ENCODE measurements at regions not wholly inside any gene's neighbourhood (a gene's known extent, or its start where the extent isn't known, plus 50 kb on each side); places are given as distances from the start of the nearest gene placed in this dataset.
"Not testable (repeated sequence)": the region's sequence is repeated elsewhere in the genome, so short reads cannot be mapped to it uniquely, and the experiment has no call there.

- H3K27me3 Mint-ChIP-seq: peaks cover 20% of the 10 kb centered on the region
- H3K9me3 Mint-ChIP-seq: no peaks in the 10 kb centered on the region
- H3K4me1 Mint-ChIP-seq: peaks cover 4% of the 10 kb centered on the region
- no peak overlapping the region for H3K27ac Mint-ChIP-seq
- no peaks in the 10 kb centered on the region for H3K36me3 Mint-ChIP-seq
- H3K4me3 Mint-ChIP-seq: peak overlapping the region; percentile 65
Measured at GRCh38 chr22:46026899-46027210, 49.9 kb upstream of the WNT7B start.

- peaks cover 20% of the 10 kb centered on the region for H3K27me3 Mint-ChIP-seq
- H3K4me1 Mint-ChIP-seq: peaks cover 4% of the 10 kb centered on the region
- H3K36me3 Mint-ChIP-seq: no peaks in the 10 kb centered on the region
- no peaks in the 10 kb centered on the region for H3K9me3 Mint-ChIP-seq
- H3K27ac Mint-ChIP-seq: no peak overlapping the region
- H3K4me3 Mint-ChIP-seq: no peak overlapping the region
Measured at GRCh38 chr22:46027211-46028105, 50.5 kb upstream of the WNT7B start.

GRCh38 chr22:46028106-46028991 is 51.4 kb upstream of the WNT7B start:
- Mint-ChIP-seq H3K27me3 (peaks cover 20% of the 10 kb centered on the region), H3K9me3 (no peaks in the 10 kb centered on the region), H3K4me1 (peaks cover 4% of the 10 kb centered on the region), H3K4me3 (peak overlapping the region; percentile 30), H3K36me3 (no peaks in the 10 kb centered on the region), H3K27ac (no peak overlapping the region)

- peaks cover 4% of the 10 kb centered on the region for H3K4me1 Mint-ChIP-seq
- H3K36me3 Mint-ChIP-seq: no peaks in the 10 kb centered on the region
- no peaks in the 10 kb centered on the region for H3K9me3 Mint-ChIP-seq
- H3K4me3 Mint-ChIP-seq: no peak overlapping the region
- peaks cover 20% of the 10 kb centered on the region for H3K27me3 Mint-ChIP-seq
- no peak overlapping the region for H3K27ac Mint-ChIP-seq
Measured at GRCh38 chr22:46029036-46029435, 52.1 kb upstream of the WNT7B start.

- H3K27ac Mint-ChIP-seq: peak overlapping the region; percentile 70
- H3K4me1 Mint-ChIP-seq: peaks cover 4% of the 10 kb centered on the region
- no peaks in the 10 kb centered on the region for H3K9me3 Mint-ChIP-seq
- H3K27me3 Mint-ChIP-seq: peaks cover 20% of the 10 kb centered on the region
- H3K4me3 Mint-ChIP-seq: no peak overlapping the region
- H3K36me3 Mint-ChIP-seq: no peaks in the 10 kb centered on the region
Measured at GRCh38 chr22:46029574-46030200, 52.7 kb upstream of the WNT7B start.

GRCh38 chr22:46030231-46030880 is 53.4 kb upstream of the WNT7B start:
- Mint-ChIP-seq H3K4me1 (peaks cover 9% of the 10 kb centered on the region), H3K9me3 (no peaks in the 10 kb centered on the region), H3K36me3 (no peaks in the 10 kb centered on the region), H3K27me3 (peaks cover 19% of the 10 kb centered on the region), H3K27ac (no peak overlapping the region), H3K4me3 (no peak overlapping the region)

GRCh38 chr22:46031066-46031465 is 54.1 kb upstream of the WNT7B start:
- Mint-ChIP-seq H3K9me3 (no peaks in the 10 kb centered on the region), H3K27me3 (peaks cover 12% of the 10 kb centered on the region), H3K4me3 (no peak overlapping the region), H3K27ac (no peak overlapping the region), H3K4me1 (peaks cover 10% of the 10 kb centered on the region), H3K36me3 (no peaks in the 10 kb centered on the region)

GRCh38 chr22:46031557-46031956 is 54.6 kb upstream of the WNT7B start:
- H3K27ac Mint-ChIP-seq: no peak overlapping the region
- no peak overlapping the region for H3K4me3 Mint-ChIP-seq
- H3K36me3 Mint-ChIP-seq: no peaks in the 10 kb centered on the region
- peaks cover 8% of the 10 kb centered on the region for H3K27me3 Mint-ChIP-seq
- H3K4me1 Mint-ChIP-seq: peaks cover 10% of the 10 kb centered on the region
- no peaks in the 10 kb centered on the region for H3K9me3 Mint-ChIP-seq

GRCh38 chr22:46031965-46032851 is 55.2 kb upstream of the WNT7B start:
- Mint-ChIP-seq H3K9me3 (no peaks in the 10 kb centered on the region), H3K27me3 (peaks cover 4% of the 10 kb centered on the region), H3K27ac (no peak overlapping the region), H3K36me3 (no peaks in the 10 kb centered on the region), H3K4me3 (no peak overlapping the region), H3K4me1 (peaks cover 11% of the 10 kb centered on the region)

- H3K27me3 Mint-ChIP-seq: no peaks in the 10 kb centered on the region
- H3K9me3 Mint-ChIP-seq: no peaks in the 10 kb centered on the region
Measured at GRCh38 chr22:46033256-46034200, 56.6 kb upstream of the WNT7B start.

GRCh38 chr22:46034480-46034879 is 57.5 kb upstream of the WNT7B start:
- not testable (repeated sequence) for H3K36me3 Mint-ChIP-seq, H3K4me3 Mint-ChIP-seq, H3K27ac Mint-ChIP-seq, H3K27me3 Mint-ChIP-seq, H3K9me3 Mint-ChIP-seq
- peaks cover 16% of the 10 kb centered on the region for H3K4me1 Mint-ChIP-seq

More at GRCh38 chr22:46033256-46034200, 56.6 kb upstream of the WNT7B start:
- Mint-ChIP-seq H3K4me3 (no peak overlapping the region), H3K36me3 (no peaks in the 10 kb centered on the region), H3K27ac (no peak overlapping the region), H3K4me1 (peaks cover 16% of the 10 kb centered on the region)

- peaks cover 16% of the 10 kb centered on the region for H3K4me1 Mint-ChIP-seq
- H3K9me3 Mint-ChIP-seq: no peaks in the 10 kb centered on the region
- H3K27me3 Mint-ChIP-seq: no peaks in the 10 kb centered on the region
- H3K36me3 Mint-ChIP-seq: no peaks in the 10 kb centered on the region
- peak overlapping the region; percentile 76 for H3K4me3 Mint-ChIP-seq
- H3K27ac Mint-ChIP-seq: no peak overlapping the region
Measured at GRCh38 chr22:46035380-46035741, 58.4 kb upstream of the WNT7B start.

GRCh38 chr22:46035742-46036557 is 59.0 kb upstream of the WNT7B start:
- peak overlapping the region; percentile 86 for H3K27ac Mint-ChIP-seq
- H3K9me3 Mint-ChIP-seq: no peaks in the 10 kb centered on the region
- H3K4me1 Mint-ChIP-seq: peaks cover 16% of the 10 kb centered on the region
- peak overlapping the region; percentile 87 for H3K4me3 Mint-ChIP-seq
- no peaks in the 10 kb centered on the region for H3K36me3 Mint-ChIP-seq
- no peaks in the 10 kb centered on the region for H3K27me3 Mint-ChIP-seq
